HK-2 (cell line): ENCODE measurements at regions not wholly inside any gene's neighbourhood (a gene's known extent, or its start where the extent isn't known, plus 50 kb on each side); places are given as distances from the start of the nearest gene placed in this dataset.

Experiments used
- DNase-seq: peaks from one replicate; pipeline ENCODE4 v3.0.0-alpha.2; 2018; ENCODE audit not compliant: unreplicated experiment

DNA sequence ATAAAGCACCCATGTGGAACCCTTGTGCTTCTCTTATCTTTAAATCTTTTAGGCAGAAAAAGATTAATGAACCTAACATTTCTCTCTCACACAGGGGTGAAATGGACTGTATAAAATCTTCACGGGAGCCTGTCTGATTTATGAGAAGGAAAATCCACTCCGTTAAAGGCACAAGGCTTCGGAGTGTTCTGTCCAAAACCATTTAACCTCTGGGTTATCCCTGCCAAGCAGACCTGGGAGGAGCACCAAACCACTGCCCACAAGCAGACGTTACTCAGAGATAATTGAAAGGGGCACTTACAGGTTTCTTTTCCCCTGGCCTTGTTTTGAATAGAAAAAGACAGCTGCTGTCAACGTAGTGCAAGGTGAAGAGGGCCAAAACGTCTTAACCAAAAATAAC is 184.4 kb upstream of the DOK6 start:
- DNase-seq = no peak

DNA sequence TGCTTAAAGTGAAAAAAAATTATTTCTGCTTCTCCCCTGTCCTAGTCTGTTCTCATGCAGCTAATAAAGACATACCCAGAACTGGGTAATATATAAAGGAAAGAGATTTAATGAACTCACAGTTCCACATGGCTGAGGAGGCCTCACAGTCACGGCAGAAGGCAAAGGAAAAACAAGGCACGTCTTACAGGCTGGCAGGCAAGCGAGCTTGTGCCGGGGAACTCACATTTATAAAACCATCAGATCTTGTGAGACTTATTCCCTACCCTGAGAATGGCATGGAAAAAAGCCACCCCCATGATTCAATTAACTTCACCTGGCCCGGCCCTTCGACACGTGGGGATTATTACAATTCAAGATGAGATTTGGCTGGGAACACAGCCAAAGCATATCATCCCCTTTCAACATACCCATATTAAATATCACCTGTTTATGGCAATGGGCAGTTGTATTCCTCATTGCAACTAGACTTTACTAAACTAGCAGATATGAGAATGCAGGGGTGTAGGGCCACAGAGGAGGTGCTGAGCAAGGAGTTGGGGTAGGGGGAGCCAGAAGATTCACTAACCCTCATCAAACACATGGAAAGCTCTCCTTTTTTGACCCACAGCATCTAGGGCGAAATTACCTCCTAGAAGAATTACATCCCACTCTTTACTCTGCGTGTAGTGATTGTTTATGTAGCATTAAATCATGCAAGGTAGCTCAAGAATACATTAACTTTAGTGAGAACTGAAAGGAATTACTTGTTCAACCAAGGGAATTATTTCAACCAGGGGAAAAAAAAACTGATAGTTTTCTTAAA is 183.3 kb upstream of the DOK6 start:
- no peak for DNase-seq

DNA sequence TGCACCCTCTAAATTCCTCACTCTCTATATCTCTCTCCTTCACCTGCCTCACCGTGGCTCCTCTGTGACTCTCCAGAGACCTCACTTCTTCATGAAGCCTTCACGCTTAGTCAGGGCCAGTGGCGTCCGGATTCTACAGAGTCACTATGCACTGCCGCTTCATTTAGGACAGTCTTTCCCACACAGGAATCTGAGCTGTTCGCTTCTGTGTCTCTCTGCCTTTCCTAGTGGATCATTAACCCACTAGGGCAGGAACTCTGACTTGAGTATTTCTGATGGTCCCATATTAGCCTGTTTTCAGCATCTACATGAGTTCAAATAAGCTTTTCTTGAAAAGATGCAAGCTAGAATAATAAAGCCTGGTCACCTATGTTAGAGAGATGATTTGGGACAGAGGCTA is 180.2 kb upstream of the DOK6 start:
- no peak for DNase-seq

DNA sequence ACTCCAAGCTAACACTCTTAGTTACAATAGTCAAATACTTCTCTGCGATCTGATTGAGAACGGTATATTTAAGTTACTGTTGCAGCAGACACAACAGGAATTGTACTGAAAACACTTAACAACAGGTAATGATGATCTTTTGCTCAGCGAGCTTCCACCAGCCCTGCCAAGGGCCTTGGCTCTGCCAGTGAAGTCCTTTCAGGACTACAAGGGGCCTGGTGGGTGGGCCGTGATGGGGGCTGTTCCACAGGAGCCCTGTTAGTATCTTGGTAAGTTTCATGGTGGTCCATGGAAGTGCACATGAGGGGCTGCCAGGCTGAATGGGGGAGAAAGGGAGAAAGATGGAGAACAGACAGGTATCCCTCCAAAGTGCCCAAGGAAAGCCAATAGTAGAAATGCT is 178.6 kb upstream of the DOK6 start:
- no peak for DNase-seq

DNA sequence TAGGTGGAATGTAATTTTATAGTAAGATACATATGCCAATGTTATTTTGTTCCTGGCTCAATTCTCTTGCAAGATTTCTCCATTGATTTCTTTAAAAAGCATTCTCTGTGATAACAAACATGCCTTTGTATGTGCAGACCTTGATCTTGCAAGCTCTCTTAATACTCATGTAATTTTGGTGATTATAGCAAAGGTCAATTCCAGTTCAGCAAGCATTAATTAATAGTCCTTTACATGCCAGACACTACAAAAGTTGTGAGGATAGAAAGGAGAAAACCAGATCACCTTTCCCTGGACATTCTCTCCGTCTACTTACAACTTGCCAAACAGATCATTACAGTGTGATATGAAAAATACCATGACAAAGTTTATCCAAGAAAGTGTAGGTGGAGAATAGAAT is 173.7 kb upstream of the DOK6 start:
- DNase-seq = no peak

DNA sequence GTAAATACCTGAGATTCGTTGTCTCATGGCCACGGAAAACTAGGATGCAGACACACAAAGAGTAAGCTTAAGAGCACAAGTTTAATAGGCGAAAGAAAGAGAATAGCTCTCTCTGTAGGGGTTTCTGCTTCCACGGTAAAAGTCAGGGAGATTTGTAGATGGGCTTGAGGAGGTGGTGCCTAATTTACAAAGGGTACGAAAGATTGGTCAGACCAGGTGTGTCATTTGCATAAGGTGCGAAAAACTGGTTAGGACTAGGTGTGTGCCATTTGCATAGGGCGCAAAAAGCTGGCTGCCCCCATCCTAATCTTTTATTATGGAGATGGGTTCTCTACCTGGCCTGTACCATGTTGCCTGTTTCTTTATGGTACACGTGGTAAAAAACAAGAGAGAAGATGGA is 170.5 kb upstream of the DOK6 start:
- no peak for DNase-seq

DNA sequence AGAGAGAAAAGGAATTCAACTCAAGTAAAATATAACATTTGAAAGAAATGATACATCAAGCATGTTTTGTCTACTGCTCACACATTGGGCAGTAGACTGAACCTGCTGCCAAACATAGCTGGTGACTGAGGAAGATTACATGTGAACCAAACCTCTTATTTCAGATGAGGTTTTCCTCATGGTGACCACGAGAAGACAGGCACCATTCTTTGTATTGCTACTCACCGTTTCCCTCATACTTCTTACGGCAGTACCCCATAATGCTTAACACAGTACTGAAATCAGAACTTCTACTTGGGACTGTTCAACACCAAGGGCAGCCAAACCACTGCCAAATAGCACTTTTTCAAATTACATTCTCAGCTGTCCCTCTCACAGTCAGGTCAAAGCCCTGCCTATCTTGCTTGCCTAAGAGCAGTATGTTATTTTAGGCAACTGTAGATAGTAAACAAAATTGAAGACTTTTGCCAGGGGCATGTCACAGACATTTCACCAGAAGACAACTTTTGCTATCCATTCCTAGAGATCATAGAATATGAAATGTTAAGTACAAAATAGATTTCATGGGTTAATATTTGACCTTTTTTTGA is 167.1 kb upstream of the DOK6 start:
- no peak for DNase-seq

DNA sequence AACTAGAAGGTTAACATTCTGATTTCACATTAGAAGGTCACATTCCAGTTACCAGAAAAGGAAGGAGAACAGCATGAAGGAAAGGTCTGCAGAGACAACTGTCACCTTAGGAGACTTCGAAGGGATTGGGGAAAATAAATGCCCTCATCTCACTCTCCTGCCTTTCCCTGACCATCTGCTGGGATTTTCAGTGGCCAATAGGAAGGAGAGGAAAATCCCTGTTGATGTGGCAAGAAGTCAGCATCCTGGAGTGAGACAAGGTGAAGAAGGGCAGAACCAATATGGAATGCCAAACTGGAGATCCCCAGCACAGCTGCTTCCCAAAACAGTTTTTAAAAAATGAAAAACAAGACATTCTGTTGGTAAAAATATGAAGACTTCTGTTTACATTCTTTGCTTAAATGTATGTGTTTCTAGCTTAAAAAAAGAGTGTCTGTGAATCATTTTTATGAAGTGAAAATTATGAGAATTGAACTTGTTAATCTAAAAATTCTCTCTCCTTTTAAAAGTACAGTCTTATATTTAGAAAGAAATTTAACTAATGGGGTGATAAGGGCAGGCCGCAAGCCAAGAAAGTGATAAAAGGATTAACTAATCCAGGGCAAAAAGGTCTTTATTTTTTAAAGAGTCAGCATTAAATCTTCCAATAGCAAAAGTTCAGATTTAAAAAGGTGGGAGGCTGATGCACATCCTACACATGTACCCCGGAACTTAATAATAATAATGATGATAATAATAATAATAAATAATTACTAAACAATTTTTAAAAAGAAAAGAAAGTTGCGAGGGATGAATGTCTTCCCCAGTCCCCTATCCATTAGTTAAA is 160.6 kb upstream of the DOK6 start:
- no peak for DNase-seq

DNA sequence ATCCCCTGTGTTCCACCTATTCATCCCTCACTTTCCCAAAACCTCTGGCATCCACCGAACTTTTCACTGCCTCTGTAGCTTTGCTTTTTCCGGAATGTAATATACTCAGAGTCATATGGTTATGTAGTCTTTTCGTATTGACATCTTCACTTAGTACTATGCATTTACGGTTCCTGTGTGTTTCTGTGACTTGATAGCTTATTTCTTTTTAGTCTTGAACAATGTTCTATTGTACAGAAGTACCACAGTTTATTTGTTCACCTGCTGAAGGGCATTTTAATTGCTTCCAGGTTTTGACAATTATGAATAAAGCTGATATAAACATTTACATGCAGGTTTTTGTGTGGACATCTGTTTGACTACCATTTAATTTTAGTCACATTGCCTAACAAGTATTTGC is 154.7 kb upstream of the DOK6 start:
- no peak for DNase-seq

DNA sequence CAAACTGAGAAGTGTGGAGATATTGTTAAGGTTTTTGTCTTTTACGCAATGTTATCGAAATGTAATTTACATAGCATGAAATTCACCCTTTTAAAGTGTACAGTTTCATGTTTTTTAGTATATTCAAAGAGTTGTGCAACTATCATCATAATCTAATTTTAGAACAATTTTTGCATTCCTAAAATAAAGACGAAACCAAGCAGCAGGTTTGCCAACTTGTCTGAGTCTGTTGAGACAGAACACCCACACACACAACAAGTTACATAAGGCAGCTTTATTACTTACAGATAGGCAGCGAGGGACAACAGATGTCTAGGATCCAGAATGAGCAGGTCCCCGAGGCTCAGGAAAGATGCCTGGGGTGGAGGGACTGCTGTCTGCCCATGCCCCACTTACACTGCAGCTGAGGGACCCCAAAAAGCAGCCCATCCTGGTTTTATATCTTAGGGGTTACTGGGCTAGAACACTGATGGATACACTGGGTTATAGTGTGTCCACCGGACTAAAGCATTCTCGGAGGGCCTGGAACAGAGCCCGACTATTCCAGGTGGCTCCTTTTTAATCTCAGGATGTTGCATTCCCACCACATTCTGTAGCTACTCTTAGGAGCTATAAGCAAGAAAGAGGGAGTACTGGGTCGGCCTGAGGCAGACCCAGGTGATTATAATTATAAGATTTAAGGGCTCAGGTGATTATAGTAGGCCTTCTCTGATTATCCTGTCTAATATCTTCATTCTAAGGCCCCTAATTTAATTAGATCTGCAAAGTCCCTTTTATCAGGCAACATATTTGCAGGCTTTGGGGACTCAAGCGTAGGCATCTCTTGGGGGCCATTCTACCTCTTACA is 150.2 kb upstream of the DOK6 start:
- no peak for DNase-seq

DNA sequence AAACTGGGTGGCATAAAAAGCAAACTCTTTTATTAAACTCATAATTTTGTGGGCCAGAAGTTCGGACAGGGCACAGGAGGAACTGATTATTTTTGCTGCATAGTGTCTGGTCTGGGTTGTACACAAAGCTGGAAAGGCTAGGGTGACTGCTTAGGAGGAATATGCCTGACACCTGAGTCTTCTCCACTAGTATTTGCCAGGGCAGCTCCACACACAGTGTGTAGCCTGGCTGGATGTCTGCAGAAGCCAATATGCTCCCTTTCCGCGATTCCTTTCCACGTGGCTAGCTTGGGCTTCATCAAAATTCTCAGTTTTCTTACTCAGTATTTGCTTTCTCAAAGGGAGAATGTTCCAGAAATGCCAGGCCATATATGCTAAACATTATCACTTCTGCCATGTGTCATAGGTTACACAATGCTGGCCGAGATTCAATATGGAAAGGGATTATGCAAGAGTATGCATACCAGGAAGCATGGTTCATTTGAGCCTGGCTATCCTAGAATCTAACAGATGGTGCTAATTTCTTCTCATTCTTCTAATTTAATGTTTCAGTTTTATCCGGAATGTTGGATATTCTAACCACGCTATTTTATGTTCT is 142.7 kb upstream of the DOK6 start:
- no peak for DNase-seq

DNA sequence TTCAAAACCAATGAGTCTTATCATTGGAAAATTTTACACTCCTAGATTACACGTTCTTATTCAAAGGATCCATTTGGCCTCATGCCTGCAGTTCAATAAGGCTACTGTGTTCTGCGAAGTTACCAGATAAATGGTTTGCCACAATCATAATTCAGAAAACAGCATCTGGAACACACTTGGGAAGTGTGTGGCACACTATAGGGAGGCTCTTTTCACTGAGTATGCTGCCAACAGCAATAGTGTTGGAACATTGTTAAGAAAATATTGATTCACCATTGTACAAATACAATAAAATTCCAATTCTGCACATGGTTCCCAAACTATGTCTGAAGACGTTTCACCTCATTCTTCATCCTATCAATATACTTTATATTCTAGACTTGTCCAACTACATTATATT is 141.4 kb upstream of the DOK6 start:
- DNase-seq = no peak

DNA sequence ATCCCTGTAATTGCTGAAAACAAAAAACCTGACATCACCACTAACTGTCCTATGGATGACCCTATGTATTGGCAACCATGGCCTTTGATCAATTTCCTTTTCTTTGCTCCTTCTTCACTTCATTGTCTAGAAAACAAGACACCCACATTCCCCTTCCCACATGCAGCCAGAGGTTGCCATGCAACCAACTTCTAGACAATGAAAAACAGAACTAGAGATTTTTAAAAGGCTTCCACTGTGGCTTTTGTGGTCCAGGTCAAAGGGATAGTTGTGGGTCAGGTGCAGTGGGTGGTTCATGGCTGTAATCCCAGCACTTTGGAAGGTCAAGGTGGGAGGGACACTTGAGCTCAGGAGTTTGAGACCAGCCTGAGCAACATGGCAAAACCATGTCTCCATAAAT is 139.3 kb upstream of the DOK6 start:
- DNase-seq = no peak

DNA sequence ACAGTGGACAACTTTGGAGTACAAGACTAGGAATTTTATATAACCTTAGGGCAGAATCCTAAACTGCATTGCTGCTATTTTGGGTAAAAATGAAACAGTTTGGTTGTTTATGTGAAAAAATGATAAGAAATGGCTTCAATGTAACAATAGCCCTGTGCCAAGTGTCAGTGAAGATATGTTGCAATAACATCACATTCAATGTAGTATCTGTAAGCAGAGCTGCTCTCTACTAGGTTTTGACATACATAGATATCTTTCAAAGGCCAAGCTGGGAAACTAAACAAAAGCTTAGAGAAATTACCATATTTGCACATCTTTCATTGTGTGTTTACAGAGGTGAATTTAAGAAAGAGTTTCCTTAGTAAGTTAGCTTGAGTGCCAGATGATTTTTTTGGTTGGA is 135.0 kb upstream of the DOK6 start:
- DNase-seq = no peak

DNA sequence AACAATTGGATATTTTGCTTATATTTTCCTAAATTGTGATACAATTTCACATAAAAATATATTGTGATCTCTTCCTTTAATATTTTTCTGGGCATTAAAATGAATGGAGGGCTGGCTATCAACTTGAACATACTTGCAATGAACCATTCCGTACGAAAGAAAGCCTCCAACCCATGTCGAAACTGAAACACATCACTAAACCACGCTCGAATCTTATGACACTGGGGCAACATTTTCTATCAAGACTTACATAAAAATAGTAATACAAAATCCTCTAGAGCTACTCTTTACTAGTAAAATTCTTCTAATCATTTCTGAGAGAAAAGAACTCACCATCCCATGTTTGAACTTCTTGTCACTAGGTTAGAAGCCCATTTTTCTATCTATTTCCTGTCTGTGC is 132.8 kb upstream of the DOK6 start:
- DNase-seq = no peak

DNA sequence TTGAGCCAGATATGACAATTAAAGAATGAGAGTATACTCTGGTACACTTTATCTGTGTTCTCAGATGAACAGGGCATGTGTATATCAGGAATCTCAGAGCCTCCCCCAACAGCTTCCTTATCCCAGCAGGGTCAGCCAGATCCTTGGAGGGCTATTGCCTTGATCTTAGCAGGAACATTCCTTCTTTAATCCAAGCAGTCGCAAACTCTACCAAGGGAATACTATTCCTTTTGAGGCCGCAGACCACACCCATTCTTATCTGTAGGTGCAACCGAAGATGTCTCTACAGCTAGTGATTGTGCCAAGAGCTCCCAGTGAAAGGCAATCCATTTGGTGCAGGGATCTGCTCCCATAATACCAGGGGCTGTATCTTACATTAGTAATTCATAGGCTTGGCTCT is 118.3 kb upstream of the DOK6 start:
- DNase-seq = no peak

DNA sequence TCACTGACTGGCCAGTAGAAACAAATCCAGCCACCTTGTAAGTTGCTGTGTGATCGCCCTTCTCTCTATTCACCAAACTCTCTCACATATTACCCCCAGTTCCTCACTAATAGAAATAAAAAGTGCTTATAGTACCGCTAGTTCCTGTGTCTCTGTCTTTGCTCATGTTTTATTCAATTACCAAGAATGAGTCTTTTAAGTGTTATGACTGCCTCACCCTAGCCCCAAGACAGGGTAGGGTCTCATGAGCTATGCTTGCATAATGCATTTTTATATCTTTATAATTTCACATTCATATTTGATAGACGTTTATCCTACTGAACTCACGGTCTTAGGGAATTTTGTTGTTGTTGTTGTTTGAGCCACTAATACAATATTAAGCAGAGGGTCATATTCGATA is 109.6 kb upstream of the DOK6 start:
- DNase-seq = no peak

DNA sequence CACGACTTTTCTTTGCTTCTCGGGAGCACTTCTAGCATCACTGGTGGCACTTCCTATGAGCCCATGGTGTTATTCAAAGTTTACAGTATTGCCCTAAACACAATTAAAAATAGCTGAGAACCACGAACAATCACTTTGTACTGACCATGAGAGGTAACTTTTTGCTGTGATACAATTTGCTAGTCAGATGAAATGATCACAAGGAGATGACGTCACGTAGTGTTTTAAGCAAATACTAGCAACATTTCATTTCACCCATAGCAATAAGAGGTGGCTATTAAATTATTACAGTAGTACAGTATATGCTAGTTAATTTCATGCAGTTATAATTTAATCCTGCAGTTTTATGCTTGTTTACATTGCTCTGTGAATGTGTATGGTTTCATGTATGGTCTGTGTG is 108.9 kb upstream of the DOK6 start:
- no peak for DNase-seq

DNA sequence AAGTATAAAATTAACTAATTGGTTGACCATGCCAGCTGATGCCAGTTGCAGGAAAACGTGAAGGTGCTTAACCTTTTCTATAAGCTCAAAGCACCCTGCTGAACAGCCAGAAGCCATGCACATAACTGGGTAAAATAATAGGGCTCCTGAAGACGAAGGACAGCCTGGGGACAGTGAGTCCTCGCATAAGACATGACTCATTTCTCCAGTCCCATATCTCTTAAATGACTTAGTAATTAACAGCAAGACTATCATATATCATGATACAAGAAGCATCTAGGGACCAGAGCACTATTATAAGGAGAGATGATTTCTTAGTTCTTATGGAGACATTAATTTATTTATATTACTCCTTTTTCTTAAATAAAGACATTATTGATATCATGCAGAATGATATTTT is 100.5 kb upstream of the DOK6 start:
- no peak for DNase-seq

DNA sequence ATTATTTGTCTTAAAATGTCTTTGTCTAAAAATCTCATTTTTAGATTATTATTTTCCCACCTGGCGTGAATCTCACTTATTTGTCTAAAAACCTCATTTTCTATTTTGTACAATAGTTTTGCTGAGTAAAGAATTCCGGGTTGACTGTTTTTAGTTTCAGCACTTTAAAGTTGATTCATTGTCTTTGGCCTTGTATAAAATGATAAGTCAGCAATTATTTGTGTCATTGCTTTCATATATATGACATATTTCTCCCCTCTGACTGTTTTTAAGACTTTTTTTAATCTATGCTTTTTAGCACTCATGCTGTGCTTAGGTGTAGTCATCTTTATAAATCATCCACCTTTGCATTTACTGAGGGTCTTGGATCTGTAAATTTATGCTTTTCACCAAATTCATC is 92.1 kb upstream of the DOK6 start:
- no peak for DNase-seq

DNA sequence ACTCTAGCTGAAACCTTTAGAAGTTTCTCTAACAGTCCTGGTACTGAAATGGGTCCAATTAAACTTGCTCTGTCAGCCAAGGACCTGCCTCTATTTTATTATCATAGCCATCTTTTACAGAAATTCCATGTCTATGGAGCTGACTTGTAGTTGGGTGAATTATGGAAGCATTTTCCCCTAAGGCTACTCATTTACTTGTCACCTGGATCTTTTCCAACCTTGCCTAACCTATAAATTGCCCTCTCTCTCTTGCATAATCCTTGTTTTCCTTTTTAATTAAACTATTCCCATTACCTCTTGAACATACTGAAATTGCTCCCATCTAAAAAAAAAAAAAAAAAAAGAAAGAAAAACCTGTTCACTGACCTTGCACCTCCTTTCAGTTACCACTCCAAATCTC is 74.6 kb upstream of the DOK6 start:
- DNase-seq = no peak

DNA sequence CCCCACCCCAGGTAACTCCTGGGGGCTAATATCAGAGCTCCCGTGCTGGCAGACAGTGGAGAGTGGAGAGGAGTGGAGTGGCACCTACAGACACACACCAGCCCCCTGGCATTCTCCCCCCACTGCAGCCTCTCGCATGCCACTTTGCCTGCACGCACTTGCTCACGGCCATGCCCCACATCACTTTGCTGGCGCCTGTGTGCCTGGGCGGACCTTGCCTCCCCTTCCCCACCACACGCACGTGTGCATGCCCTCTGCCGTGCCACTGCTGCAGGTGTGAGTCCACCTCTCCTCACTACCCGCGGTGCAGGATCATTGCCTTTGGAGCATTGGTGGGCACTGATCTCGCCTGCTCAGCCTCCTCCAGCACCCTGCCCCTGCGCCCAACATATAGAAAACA is 72.6 kb upstream of the DOK6 start:
- no peak for DNase-seq
